Mucosa of gallbladder (tissue), 1 donor: ENCODE measurements at regions not wholly inside any gene's neighbourhood (a gene's known extent, or its start where the extent isn't known, plus 50 kb on each side); places are given as distances from the start of the nearest gene placed in this dataset.

Experiments used
- DNase-seq: peaks from one replicate; pipeline ENCODE4 v3.0.0-alpha.2; 2020; ENCODE audit warnings: low spot score
- donor health status: DM: no; HTN: no; CAD: no.

DNA sequence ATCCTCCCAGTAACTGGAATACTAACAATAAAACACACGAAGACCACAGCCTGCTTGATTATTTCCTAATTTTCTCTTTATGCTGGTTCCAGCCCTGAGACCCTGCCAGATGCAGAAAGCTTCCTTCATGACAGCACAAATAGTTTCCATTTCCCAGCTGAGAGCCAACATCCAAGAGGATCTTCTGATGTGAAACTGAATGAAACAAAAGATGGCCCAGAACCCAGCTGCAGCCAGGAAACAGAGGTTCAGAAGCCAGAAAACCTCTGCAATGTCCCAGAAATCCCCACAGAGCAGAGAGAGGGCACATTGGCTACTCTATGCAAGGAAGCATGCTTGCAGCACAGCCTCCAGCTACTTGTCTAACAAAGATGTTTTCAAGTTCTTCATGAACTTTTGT is 61.8 kb upstream of the PLEKHG1 start:
- DNase-seq: peak; percentile 22

DNA sequence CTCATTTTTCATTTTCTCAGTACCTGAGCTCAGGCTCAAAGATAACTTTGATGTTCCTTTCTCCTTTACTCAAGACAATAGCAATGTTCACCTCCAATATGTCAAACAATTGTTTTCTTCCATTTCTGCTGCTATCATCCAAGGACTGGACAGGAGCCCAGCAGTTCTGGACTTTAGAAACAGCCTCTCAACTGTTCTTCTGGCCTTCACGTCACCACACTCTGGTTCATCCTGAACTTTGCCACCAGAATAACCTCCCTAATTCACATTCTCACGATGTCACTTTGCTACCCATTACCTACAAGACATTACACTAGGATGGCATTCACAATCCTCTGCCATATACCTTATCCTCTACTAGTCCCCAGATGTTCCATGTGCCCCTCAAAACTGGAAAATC is 60.6 kb upstream of the PLEKHG1 start:
- DNase-seq: no peak

DNA sequence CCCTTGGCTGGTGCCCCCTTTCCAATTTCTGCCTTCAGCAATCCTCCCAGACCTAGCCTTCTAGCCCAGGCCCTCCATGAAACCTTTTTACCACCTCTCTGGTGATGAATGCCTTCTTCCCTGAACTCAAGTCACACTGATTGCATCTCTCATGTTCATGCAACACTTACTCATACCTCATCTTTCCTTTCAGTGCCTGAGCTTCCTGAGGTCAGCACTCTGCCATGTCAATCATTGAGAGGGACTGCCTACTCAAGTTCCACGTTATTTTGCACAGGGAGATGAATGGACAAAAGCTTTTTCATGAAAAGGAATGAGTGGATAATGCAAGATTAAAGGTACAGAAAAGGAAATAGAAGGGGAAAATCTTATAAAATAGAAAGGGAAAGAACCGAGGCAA is 60.1 kb upstream of the PLEKHG1 start:
- no peak for DNase-seq

DNA sequence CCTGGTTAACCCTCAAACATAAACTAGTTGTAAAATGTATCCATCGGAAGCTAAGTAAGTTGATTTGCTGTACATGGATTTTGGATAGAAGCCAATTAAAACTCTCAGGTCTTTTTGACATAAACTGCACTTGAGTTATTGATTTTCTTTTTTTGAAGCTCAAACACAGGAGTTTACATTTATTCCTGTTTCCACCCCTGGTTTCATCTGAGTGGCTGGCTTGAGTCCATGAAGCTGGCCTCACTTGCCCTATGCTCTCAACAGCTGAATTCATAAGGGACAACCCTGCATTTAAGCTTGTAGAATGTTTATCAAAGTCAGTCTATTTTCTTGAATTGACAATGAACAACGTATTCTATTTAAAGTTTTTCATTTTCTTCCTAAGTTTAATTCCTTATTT is 58.1 kb upstream of the PLEKHG1 start:
- DNase-seq: no peak

DNA sequence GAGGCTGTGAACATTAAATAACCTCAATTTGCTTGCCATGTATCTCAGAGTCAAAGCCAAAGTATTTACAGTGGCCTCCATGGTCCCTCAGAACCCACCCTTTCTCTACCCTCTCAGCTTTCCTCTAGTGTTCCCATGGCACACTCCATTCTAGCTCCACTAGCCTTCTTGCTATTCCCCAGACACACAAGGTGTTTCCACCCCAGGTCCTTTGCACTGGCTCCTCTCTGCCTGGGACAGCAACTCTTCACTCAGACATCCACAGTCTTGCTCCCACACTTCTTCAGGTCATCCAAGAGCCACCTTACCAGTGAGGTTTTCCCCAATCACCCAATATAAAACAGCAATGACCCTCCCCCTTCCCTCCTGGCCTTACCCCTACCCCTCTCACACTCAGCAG is 56.5 kb upstream of the PLEKHG1 start:
- no peak for DNase-seq

DNA sequence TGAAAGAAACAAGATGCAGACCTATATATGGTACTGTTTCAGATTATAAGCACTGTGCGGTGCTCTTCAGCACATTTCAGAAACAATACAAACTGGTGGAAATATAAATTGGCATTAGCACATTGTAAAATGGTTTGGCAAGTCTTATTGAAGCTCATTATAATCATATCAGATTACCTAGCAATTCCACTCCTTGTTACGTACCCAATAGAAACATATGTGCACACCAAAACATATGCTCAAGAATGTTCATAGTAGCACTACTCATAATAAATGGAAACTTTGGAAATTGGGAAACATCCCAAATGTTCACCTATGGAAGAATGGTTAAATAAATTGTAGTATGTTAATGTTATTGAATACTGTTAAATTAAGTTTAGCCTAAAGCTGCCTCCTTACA is 54.9 kb upstream of the PLEKHG1 start:
- no peak for DNase-seq

DNA sequence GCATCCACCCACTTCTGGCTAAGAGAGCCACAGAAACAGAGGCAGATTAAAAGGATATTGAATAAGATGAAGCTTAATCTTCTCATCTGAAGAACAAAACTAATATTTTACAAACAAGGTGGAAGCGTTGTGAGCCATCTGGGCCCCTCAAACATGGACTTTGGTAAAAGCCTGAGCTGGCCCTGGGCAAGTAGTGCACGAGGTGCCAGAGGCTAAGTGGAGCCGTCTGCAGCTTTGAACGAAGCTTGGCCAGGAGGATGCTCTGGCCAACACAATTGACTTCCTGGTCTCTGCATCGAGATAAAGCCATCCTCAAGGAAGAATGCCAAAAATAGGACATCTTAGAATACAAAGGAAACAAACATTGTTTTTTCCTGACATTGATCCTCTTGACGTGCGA is 53.2 kb upstream of the PLEKHG1 start:
- DNase-seq: no peak

DNA sequence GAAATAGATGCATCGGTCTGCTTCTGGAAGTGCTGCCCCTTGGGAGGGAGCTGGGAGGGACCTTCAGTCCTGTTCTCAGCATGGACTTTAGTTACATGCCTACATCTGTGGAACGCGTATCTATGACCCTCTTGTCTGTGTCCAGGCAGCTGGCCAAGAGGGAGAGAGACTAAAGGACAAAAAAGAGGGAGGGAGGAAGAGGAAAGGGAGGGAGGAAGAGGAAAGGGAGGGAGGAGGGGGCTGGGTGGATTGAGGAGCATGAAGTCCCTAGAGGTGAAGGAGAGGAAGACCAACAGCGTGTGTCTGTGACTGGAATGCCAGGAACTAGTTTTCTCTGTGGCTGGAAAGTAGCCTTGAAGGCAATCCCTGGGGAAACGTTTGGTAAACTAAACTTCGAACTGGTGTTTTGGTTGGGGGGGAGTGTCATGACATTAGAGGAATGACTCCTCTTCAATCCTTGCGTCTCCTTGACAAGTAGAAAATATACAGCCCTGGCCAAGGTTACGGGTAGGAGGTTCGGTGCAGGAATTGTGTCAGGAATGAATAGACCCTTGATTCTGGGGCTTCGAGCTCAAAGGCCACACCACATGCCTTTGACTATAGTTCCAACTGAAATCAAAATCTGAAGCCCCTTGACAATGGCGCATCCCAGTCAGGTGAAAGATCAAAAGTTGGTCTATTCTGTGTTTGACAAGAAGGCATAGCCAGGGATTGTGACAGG is 52.0 kb upstream of the PLEKHG1 start:
- DNase-seq: no peak

DNA sequence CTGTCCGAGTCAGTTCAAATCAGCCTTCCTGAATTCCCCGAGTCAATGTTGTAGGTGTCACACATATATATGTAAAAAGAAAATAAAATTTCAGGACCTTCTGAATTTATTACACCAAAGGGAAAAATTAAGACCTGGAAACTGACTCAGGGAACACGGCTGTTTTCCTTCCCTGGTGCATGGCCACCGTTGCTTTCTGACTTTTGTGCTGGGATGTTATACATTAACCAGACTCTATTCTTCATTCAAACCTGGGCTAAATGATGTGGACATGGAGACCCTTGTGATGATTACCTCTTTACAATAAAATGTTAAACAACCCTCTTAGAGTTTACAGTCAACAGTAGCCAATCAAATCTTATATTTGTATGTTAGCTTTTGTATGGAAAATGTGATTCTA is 51.4 kb upstream of the PLEKHG1 start:
- DNase-seq: no peak

DNA sequence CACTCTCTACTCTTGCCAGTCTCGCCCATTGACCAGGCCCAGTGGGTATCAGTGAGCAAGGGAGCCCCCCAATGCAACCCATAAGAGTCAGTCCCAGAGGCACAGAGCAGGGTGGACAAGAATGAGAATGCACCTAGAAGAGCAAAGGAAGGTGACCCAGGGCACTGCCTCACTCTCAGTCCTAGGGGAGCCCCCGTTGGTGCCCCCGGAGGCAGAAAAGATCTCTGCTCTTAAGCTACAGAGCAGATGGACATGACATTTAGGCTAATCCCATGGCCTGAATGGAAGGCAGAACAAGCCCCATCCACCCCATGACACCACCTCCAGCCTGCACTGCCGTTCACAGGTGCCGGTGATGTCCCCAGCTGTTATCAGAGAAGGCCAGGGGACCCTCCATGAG is 50.7 kb upstream of the PLEKHG1 start:
- DNase-seq: no peak

DNA sequence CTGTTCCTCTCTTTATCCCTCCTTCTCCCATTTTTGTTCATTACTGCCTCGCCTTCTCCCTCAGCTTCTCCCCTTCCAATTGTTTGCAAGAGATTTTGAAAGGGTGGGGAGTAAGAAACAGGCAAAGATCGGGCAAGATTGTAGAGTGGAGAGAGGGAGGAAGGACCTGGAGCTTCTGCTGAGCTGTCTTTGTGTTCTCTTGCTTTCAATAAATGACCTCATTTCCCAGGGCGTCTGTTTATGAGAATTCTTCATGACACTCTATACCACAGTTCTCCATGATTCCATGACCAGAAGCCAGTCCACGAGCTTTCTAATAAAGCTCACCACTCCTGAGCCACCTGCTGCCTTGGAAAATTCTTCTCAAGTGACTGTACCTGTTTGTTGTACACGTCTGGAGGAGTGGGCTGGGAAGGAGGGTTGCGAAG is 50.0 kb upstream of the PLEKHG1 start:
- DNase-seq: no peak
